GM23248 (cell line): ENCODE measurements at regions not wholly inside any gene's neighbourhood (a gene's known extent, or its start where the extent isn't known, plus 50 kb on each side); places are given as distances from the start of the nearest gene placed in this dataset.

Source experiments
- DNase-seq: peaks from one replicate; pipeline ENCODE4 v3.0.0-alpha.2; 2015
- H2AFZ ChIP-seq: fragments of 200-600 bp; sonication (generic); 2 replicates; pipeline ENCODE4 v1.6.1; 2016; ENCODE audit warnings: antibody characterized with exemption
- H3F3A ChIP-seq: fragments of 200-600 bp; sonication (generic); 2 replicates; pipeline ENCODE4 v1.6.1; 2016; ENCODE audit warnings: mild to moderate bottlenecking, antibody characterized with exemption, mixed run types; ENCODE audit not compliant: insufficient read depth
- H3K27ac ChIP-seq: fragments of 200-600 bp; sonication (generic); 2 replicates; pipeline ENCODE4 v1.5.1; 2016; ENCODE audit warnings: mild to moderate bottlenecking
- H3K27me3 ChIP-seq: fragments of 200-600 bp; sonication (generic); replicated peaks from 2 replicates; pipeline ENCODE4 v1.6.1; 2016; ENCODE audit warnings: mild to moderate bottlenecking; ENCODE audit not compliant: insufficient read depth
- H3K36me3 ChIP-seq: fragments of 200-600 bp; sonication (generic); 2 replicates; pipeline ENCODE4 v1.6.1; 2016; ENCODE audit warnings: low read depth, mild to moderate bottlenecking
- H3K4me1 ChIP-seq: fragments of 200-600 bp; sonication (generic); 2 replicates; pipeline ENCODE4 v1.6.1; 2016; ENCODE audit warnings: mild to moderate bottlenecking; ENCODE audit not compliant: insufficient read depth
- H3K4me2 ChIP-seq: fragments of 200-600 bp; sonication (generic); one replicate; pipeline ENCODE4 v1.6.1; 2016; ENCODE audit warnings: mild to moderate bottlenecking; ENCODE audit not compliant: unreplicated experiment
- H3K4me3 ChIP-seq: fragments of 200-600 bp; sonication (generic); 2 replicates; pipeline ENCODE4 v1.5.1; 2016; ENCODE audit warnings: mild to moderate bottlenecking
- H3K79me2 ChIP-seq: fragments of 200-600 bp; sonication (generic); 2 replicates; pipeline ENCODE4 v1.6.1; 2016; ENCODE audit warnings: mild to moderate bottlenecking; ENCODE audit not compliant: insufficient read depth
- H3K9ac ChIP-seq: fragments of 200-600 bp; sonication (generic); 2 replicates; pipeline ENCODE4 v1.6.1; 2016; ENCODE audit warnings: mild to moderate bottlenecking
- H3K9me2 ChIP-seq: fragments of 200-600 bp; sonication (generic); 2 replicates; pipeline ENCODE4 v1.6.1; 2016; ENCODE audit warnings: mixed run types, mild to moderate bottlenecking, moderate library complexity; ENCODE audit not compliant: insufficient read depth
- H3K9me3 ChIP-seq: fragments of 200-600 bp; sonication (generic); one replicate; pipeline ENCODE4 v1.6.1; 2017; ENCODE audit warnings: low read depth
- H4K20me1 ChIP-seq: fragments of 200-600 bp; sonication (generic); 2 replicates; pipeline ENCODE4 v1.6.0; 2016; ENCODE audit not compliant: insufficient read depth
- EZH2 ChIP-seq: fragments of 200-600 bp; sonication (generic); IDR thresholded peaks from 2 replicates; pipeline ENCODE4 v1.6.1; 2018; ENCODE audit warnings: antibody characterized with exemption, mild to moderate bottlenecking; ENCODE audit not compliant: insufficient read depth, poor library complexity, severe bottlenecking
- EZH2phosphoT487 ChIP-seq: fragments of 200-600 bp; sonication (generic); IDR thresholded peaks from 2 replicates; pipeline ENCODE4 v1.6.1; 2018; ENCODE audit warnings: antibody characterized with exemption, moderate library complexity, mild to moderate bottlenecking, low read depth; ENCODE audit not compliant: insufficient read depth
- WGBS, 2 experiments: methylation state at CpG; one replicate each; pipeline ENCODE4 v1.1.6; 2015 to 2017; ENCODE audit warnings: low lambda C conversion rate in 2 of 2, low coverage in 1 of 2; ENCODE audit errors: missing lambda C conversion rate in 2 of 2; 5-methylcytosine and 5-hydroxymethylcytosine counted together
- in situ Hi-C: fragments of 300-500 bp; cut with MboI; formaldehyde crosslinking; loops from 2 replicates; pipeline ENCODE4 v1.15.0; 2020

GRCh38 chr3:30524357-30525040 lies 81.9 kb upstream of the TGFBR2 start:
- no peak for TF ChIP-seq EZH2
- TF ChIP-seq EZH2phosphoT487 = no peak
- Histone ChIP-seq H3K4me2 (no peak overlapping the region), H3F3A (no peaks in the 10 kb centered on the region), H3K79me2 (no peaks in the 10 kb centered on the region), H3K9ac (no peak overlapping the region), H3K9me2 (no peaks in the 10 kb centered on the region), H2AFZ (no peak overlapping the region), H3K27ac (no peak overlapping the region), H3K4me1 (peaks cover 4% of the 10 kb centered on the region; the same call in 1 of the 2 replicates), H3K9me3 (no peaks in the 10 kb centered on the region), H3K36me3 (no peaks in the 10 kb centered on the region), H3K27me3 (no peaks in the 10 kb centered on the region), H3K4me3 (no peak overlapping the region), H4K20me1 (no peaks in the 10 kb centered on the region)
- DNase-seq = no peak
- in situ Hi-C loops = no loop called here
- 87% methylated on average over 4 of the region's 4 CpGs for WGBS, 2 experiments

DNA sequence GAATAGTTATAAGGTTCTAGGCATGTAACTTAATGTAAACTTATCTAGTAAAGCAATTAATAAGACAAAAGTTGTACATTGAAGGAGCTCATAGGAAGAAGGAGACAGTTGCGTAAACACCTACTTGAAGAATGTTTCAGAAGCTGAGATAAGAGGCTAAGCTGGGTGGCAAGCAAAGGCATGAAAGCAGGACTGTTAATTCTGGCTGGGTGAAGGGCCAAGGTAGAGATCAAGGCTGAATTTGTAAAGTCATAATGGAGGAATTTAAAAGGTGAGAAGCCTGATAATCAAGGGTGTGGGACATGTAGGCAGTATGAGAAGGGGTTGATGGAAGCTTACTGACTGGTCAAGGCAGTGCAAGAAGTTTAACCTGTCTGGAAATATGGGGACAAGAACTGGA lies 80.4 kb upstream of the TGFBR2 start:
- Histone ChIP-seq H3K27me3 (no peaks in the 10 kb centered on the region), H3K79me2 (no peaks in the 10 kb centered on the region), H3K36me3 (no peaks in the 10 kb centered on the region), H3K4me2 (no peak overlapping the region), H3K27ac (no peak overlapping the region), H3K4me3 (no peak overlapping the region), H3K9ac (no peak overlapping the region), H4K20me1 (no peaks in the 10 kb centered on the region), H2AFZ (no peak overlapping the region), H3K9me2 (no peaks in the 10 kb centered on the region), H3F3A (no peaks in the 10 kb centered on the region), H3K4me1 (0 out of 2 replicates have a peak, but pooled peaks cover under 1% of the 10 kb centered on the region), H3K9me3 (no peaks in the 10 kb centered on the region)
- WGBS, 2 experiments = 100% methylated on average over 1 of the region's 1 CpG
- DNase-seq = no peak
- TF ChIP-seq EZH2 (no peak), EZH2phosphoT487 (no peak)
- in situ Hi-C loops = no loop called here

GRCh38 chr3:30527186-30527585 lies 79.2 kb upstream of the TGFBR2 start:
- DNase-seq = no peak
- 92 to 99% methylated on average over 6 of the region's 6 CpGs for WGBS, 2 experiments
- no peaks in the 10 kb centered on the region for H3F3A ChIP-seq
- H2AFZ ChIP-seq = no peak overlapping the region
- H3K4me2 ChIP-seq = no peak overlapping the region
- no peak for TF ChIP-seq EZH2
- TF ChIP-seq EZH2phosphoT487 = no peak
- no peaks in the 10 kb centered on the region for H3K36me3 ChIP-seq
- H3K9me3 ChIP-seq = no peaks in the 10 kb centered on the region
- H3K27ac ChIP-seq = no peak overlapping the region
- in situ Hi-C loops = no loop called here
- no peaks in the 10 kb centered on the region for H3K27me3 ChIP-seq
- no peaks in the 10 kb centered on the region for H3K9me2 ChIP-seq
- no peaks in the 10 kb centered on the region for H4K20me1 ChIP-seq
- no peak overlapping the region for H3K9ac ChIP-seq
- no peak overlapping the region for H3K4me3 ChIP-seq
- no peaks in the 10 kb centered on the region for H3K4me1 ChIP-seq
- H3K79me2 ChIP-seq = no peaks in the 10 kb centered on the region

GRCh38 chr3:30527720-30528119 lies 78.7 kb upstream of the TGFBR2 start:
- H3K27me3 ChIP-seq = no peaks in the 10 kb centered on the region
- H3F3A ChIP-seq = no peaks in the 10 kb centered on the region
- no peak for DNase-seq
- in situ Hi-C loops = no loop called here
- H3K9me2 ChIP-seq = no peaks in the 10 kb centered on the region
- no peak for TF ChIP-seq EZH2phosphoT487
- no peak for TF ChIP-seq EZH2
- no peaks in the 10 kb centered on the region for H3K79me2 ChIP-seq
- no peaks in the 10 kb centered on the region for H4K20me1 ChIP-seq
- no peaks in the 10 kb centered on the region for H3K9me3 ChIP-seq
- no peaks in the 10 kb centered on the region for H3K36me3 ChIP-seq
- no peak overlapping the region for H3K4me2 ChIP-seq
- 94 to 99% methylated on average over 3 of the region's 3 CpGs for WGBS, 2 experiments
- no peaks in the 10 kb centered on the region for H3K4me1 ChIP-seq
- H2AFZ ChIP-seq = no peak overlapping the region
- H3K9ac ChIP-seq = no peak overlapping the region
- no peak overlapping the region for H3K27ac ChIP-seq
- H3K4me3 ChIP-seq = no peak overlapping the region
